PFSK-1 (cell line): ENCODE measurements at regions not wholly inside any gene's neighbourhood (a gene's known extent, or its start where the extent isn't known, plus 50 kb on each side); places are given as distances from the start of the nearest gene placed in this dataset.

Experiments
- POLR2AphosphoS5 ChIP-seq: IDR thresholded peaks from 2 replicates; pipeline ENCODE4 v1.6.1; 2012; ENCODE audit warnings: low read depth, mild to moderate bottlenecking, control low read depth, low read length, moderate library complexity
- SIN3A ChIP-seq: IDR thresholded peaks from 2 replicates; pipeline ENCODE4 v1.6.1; 2012; ENCODE audit warnings: mild to moderate bottlenecking, low read length, moderate library complexity, borderline replicate concordance; ENCODE audit not compliant: insufficient read depth
- TAF1 ChIP-seq: IDR thresholded peaks from 2 replicates; pipeline ENCODE4 v1.6.1; 2012; ENCODE audit warnings: low read length, control low read depth, borderline replicate concordance; ENCODE audit not compliant: insufficient read depth
- TF ChIP-seq, protein P1 (sequence below), 2 experiments: IDR thresholded peaks; 2 replicates each; pipeline versions ENCODE4 v1.6.1 to v1.8.0; 2011 to 2012; ENCODE audit warnings: low read depth in 2 of 2, low read length in 2 of 2, control low read depth in 1 of 2, inconsistent platforms in 1 of 2, mild to moderate bottlenecking in 1 of 2, moderate library complexity in 1 of 2; ENCODE audit not compliant: insufficient read depth in 1 of 2

DNA sequence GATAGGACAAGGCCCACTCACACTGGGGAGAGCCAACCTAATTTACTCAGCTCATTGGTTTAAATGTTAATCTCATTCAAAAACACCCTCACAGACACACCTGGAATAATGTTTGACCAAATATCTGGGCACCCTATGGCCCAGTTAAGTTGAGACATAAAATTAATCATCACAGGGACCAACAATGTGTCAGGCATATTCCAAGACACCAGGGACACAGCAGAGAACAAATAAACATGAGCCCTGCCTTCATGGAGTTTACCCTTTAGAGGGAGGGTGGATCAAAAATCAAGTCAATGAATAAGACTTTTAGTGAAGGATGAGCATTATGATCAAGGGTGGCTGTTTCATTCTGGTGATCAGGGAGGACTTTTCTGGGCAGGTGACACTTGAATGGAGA lies 98.7 kb upstream of the CHD6 start:
- no peak for TF ChIP-seq SIN3A
- TF ChIP-seq POLR2AphosphoS5, result no peak
- TF ChIP-seq, protein P1, sequence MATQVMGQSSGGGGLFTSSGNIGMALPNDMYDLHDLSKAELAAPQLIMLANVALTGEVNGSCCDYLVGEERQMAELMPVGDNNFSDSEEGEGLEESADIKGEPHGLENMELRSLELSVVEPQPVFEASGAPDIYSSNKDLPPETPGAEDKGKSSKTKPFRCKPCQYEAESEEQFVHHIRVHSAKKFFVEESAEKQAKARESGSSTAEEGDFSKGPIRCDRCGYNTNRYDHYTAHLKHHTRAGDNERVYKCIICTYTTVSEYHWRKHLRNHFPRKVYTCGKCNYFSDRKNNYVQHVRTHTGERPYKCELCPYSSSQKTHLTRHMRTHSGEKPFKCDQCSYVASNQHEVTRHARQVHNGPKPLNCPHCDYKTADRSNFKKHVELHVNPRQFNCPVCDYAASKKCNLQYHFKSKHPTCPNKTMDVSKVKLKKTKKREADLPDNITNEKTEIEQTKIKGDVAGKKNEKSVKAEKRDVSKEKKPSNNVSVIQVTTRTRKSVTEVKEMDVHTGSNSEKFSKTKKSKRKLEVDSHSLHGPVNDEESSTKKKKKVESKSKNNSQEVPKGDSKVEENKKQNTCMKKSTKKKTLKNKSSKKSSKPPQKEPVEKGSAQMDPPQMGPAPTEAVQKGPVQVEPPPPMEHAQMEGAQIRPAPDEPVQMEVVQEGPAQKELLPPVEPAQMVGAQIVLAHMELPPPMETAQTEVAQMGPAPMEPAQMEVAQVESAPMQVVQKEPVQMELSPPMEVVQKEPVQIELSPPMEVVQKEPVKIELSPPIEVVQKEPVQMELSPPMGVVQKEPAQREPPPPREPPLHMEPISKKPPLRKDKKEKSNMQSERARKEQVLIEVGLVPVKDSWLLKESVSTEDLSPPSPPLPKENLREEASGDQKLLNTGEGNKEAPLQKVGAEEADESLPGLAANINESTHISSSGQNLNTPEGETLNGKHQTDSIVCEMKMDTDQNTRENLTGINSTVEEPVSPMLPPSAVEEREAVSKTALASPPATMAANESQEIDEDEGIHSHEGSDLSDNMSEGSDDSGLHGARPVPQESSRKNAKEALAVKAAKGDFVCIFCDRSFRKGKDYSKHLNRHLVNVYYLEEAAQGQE (IDR thresholded peaks at IDR 0.05; ENCODE audit: insufficient read depth in 1 of 2, low read depth in 2 of 2, low read length in 2 of 2), result no peak
- no peak for TF ChIP-seq TAF1
